AG20443 (cell line): ENCODE measurements at regions not wholly inside any gene's neighbourhood (a gene's known extent, or its start where the extent isn't known, plus 50 kb on each side); places are given as distances from the start of the nearest gene placed in this dataset.
A peak's percentile ranks its signal among the peaks of the same experiment; 100 is the strongest.
"Not testable (repeated sequence)": the region's sequence is repeated elsewhere in the genome, so short reads cannot be mapped to it uniquely, and the experiment has no call there.

Source experiments
- DNase-seq: peaks from one replicate; pipeline ENCODE4 v3.0.0; 2012; ENCODE audit warnings: low spot score, mixed read lengths

- DNase-seq = no peak
Observed at GRCh38 chrX:40891798-40892197, 156.5 kb upstream of the MED14 start.

GRCh38 chrX:40893251-40893910 lies 158.0 kb upstream of the MED14 start:
- no peak for DNase-seq

DNA sequence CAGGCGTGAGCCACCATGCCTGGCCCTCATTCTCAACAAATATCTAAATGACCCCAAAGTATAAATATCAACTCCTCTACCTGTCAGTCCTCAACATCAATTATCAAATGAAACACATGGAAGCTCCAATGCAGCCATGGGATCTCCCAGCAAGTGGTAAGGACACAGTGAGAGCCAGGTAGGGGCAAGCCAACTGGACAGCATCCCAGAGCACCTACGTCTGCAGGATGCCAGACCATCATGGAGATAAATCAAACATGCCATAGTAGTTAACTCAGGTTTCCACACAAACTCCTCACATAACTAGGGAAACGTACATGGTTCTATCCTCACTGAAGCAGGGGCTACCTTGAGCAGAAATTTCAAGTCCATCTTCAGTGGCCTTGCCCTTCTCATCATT lies 159.9 kb upstream of the MED14 start:
- DNase-seq = no peak

DNA sequence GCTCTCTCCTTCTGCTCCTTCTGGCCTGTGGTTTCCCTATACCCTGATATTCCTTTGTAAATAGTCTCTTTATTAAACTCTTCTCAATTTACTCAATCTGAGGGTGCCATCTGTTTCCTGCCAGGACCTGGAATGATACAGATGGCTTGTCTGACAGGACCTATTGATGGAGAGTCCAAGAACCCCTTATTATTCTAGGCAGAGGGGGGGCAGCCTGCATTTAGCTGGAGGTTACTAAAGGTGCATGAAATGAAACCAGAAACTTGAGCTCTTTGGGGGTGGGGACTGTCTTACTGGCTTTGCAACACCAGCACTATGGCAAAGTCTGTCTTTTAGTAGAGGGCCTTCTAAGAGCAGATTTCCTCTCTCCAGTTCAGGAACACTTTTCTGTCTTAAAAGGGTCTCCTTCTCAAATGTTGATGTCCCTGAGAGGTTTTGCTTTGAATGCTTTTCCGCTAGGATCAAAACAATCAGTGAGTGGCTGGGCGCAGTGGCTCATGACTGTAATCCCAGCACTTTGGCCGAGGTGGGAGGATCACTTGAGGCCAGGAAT lies 162.5 kb upstream of the MED14 start:
- no peak for DNase-seq

- DNase-seq = not testable (repeated sequence)
Observed at GRCh38 chrX:40904739-40905138, 169.4 kb upstream of the MED14 start.

- no peak for DNase-seq
Observed at GRCh38 chrX:40908026-40908425, 172.7 kb upstream of the MED14 start.

DNA sequence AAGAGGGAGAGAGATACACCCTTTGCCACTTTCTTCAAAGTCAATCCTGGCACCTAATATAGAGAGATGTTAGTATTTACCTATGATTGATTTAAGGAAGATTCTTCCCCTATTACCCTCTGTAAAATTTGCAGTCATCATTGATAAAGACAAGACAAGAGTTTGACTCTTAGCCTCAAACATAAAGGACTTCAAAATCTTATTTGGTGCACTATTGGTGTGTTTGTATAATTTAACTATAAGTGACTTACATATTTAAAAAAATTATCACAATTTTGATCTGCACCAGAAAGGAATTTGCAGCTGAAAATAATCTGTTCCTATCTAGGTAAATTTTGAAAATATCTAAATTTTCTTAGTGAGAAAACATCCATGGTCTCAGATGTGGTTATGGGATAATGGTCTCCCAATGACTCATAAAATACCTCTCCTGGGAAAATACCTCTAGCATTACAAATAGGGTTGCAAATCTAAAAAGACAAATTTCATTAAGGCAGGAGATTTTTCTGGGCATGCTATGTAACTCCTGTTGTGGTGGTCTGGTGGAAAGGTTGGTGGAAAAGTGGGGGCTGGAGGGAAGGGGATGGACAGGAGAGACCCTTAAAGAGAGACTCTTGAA lies 173.6 kb upstream of the MED14 start:
- peak; percentile 50 for DNase-seq

- no peak for DNase-seq
Observed at GRCh38 chrX:40912166-40912565, 173.1 kb upstream of the USP9X start.

- no peak for DNase-seq
Observed at GRCh38 chrX:40912576-40912975, 172.7 kb upstream of the USP9X start.

- no peak for DNase-seq
Observed at GRCh38 chrX:40920351-40920750, 164.9 kb upstream of the USP9X start.

DNA sequence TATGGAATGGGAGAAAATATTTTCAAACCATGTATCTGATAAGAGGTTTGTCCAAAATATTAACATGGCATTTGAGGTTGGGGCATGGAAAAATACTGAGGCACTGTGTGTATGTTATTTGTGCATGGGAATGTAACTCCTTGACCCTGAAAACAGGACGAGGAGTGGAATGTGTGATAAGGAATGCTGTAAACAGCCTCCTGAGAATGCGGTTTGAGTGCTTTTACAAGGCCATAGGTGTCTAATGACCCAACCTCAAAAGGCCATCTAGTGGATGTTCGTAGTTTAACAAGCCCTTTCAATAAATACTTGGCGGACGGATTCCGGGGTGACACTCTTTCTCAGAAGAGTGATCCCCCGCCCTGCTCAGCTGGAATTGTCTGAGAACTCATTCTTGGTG lies 162.9 kb upstream of the USP9X start:
- peak; percentile 20 for DNase-seq

DNA sequence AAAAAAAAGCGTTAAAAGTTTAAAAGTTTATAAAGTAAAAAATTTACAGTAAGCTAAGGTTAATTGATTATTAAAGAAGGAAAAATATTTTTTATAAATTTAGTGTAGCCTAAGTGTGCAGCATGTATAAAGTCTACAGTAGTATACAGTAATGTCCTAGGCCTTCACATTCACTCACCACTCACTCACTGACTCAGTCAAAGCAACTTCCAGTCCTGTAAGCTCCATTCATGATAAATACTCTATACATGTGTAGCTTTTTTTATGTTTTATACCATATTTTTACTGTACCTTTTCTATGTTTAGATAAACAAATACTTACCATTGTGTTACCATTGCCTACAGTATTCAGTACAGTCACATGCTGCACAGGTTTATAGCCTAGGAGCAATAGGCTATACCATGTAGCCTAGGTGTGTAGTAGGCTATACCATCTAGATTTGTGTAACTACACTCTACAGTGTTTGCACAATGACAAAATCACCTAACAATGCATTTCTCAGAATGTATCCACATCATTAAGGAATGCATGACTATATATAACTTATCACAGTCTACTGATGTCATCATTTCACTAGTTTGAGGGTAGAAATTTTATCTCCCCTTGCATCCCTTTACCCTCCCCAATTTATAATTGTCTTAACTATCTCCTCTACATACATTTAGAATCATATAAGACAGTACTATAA lies 158.4 kb upstream of the USP9X start:
- DNase-seq = not testable (repeated sequence)

GRCh38 chrX:40928076-40928475 lies 157.2 kb upstream of the USP9X start:
- DNase-seq = no peak

DNA sequence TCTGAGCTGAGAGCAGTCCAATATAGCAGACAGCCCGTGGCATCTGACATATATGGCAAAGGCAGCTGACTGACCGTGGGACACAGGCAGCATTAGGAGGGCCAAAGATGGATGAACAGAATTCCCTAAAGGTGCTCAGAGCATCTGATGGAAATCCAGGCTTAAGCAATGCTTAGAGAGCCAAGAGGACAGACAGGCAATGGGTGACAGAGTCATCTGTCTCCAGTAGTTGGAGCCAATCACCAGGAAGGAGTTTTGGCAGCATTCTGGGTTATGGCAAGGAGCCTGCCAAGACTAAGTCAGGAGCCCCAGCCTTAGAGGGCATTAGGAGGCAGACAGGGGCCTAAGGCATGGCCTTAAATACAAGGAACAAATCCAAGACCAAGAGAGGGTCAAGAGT lies 153.3 kb upstream of the USP9X start:
- DNase-seq = peak; percentile 20

GRCh38 chrX:40933132-40933705 lies 152.0 kb upstream of the USP9X start:
- DNase-seq = peak; percentile 9

DNA sequence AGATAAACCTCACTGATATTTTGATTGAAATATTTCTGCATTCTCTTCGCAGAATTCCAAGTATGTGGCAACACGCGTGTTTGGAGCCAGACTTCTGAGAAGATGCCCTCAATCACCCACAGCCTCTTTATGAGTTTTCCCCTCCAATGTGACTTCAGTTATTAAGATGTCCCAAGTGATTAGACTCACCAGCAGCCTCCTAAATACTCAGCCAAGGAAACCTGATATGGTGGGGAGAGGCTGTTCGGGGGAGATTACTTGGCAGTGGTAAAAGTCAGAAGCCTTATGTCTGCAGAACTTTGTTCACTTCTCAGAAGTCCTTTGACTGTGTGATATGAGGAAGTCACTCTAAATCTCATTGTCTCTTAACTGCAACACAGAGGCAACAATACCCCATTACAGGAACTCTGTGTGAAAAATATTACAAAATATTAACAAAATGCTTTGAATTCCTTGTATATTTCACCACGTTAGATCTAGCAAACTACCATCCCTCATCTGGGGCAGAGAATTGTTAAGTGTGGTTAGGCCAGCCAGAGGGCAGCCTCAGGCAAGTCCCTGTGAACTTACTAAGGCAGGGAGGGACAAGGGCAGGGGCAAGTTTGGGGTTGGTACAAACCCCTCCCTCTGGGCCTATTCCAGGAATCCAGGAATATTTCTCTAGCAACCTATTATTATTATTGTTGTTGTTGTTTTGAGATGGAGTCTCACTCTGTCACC lies 151.4 kb upstream of the USP9X start:
- DNase-seq = peak; percentile 50

DNA sequence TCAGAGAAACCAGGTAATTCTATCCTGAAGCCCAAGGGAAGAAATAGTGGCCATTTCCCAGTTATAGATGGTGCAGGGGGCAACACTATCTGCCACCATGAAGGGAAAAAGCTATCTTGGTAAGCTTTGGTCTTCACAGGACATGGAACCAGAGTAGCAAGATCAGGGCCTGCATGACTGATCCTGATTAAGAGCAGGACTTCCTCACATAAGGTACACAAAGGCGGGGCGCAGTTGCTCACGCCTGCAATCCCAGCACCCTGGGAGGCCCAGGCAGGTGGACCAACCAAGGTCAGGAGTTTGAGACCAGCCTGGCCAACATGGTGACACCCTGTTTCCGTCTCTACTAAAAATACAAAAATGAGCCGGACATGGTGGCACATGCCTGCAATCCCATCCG lies 148.4 kb upstream of the USP9X start:
- DNase-seq = no peak

DNA sequence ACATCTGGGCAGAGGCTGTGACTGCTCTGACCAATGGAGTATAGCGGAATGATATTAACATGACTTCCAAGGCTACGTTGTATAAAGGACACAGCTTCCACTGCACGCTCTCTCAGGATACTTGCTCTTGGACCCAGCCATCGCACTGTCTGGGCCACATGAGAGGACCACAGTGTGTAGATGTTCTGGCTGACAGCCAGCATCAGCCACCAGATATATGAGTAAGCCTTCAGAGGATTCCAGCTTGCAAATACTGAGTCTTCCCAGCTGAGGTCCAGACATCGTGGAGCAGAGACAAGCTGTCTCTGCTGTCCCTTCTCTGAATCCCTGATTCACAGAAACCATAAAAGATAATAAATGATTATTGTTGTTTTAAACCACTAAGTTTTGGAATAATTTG lies 146.8 kb upstream of the USP9X start:
- DNase-seq = peak; percentile 11

GRCh38 chrX:40943093-40943641 lies 142.1 kb upstream of the USP9X start:
- no peak for DNase-seq

GRCh38 chrX:40945361-40945713 lies 139.9 kb upstream of the USP9X start:
- peak; percentile 71 for DNase-seq

GRCh38 chrX:40947276-40947675 lies 138.0 kb upstream of the USP9X start:
- DNase-seq = peak; percentile 49

GRCh38 chrX:40949071-40949470 lies 136.2 kb upstream of the USP9X start:
- DNase-seq = no peak
